H1 (cell line): ENCODE measurements at regions not wholly inside any gene's neighbourhood (a gene's known extent, or its start where the extent isn't known, plus 50 kb on each side); places are given as distances from the start of the nearest gene placed in this dataset.

Source experiments
- BCL11A ChIP-seq, 2 experiments: IDR thresholded peaks; one replicate each; pipeline ENCODE4 v1.6.1; 2011; ENCODE audit warnings: low read depth in 2 of 2, low read length in 2 of 2, mild to moderate bottlenecking in 2 of 2
- EP300 ChIP-seq, 2 experiments: IDR thresholded peaks; 1 replicate in 1 of 2; 2 replicates in 1 of 2; pipeline ENCODE4 v1.6.1; 2011 to 2012; ENCODE audit warnings: low read depth in 2 of 2, low read length in 2 of 2, mild to moderate bottlenecking in 2 of 2, borderline replicate concordance in 1 of 2, inconsistent platforms in 1 of 2, moderate library complexity in 1 of 2
- GABPA ChIP-seq: IDR thresholded peaks from 2 replicates; pipeline ENCODE4 v1.6.1; 2011; ENCODE audit warnings: mild to moderate bottlenecking, low read length, moderate library complexity, borderline replicate concordance; ENCODE audit not compliant: insufficient read depth
- KDM4A ChIP-seq: IDR thresholded peaks from one replicate; pipeline ENCODE4 v1.7.1; 2012; ENCODE audit warnings: low read depth, mild to moderate bottlenecking, moderate library complexity, low read length, inconsistent platforms; ENCODE audit not compliant: severe bottlenecking
- SP4 ChIP-seq: IDR thresholded peaks from 2 replicates; pipeline ENCODE4 v1.6.1; 2012; ENCODE audit warnings: low read length, inconsistent platforms
- SUZ12 ChIP-seq: fragments of 200-600 bp; sonication (generic); IDR thresholded peaks from 2 replicates; pipeline ENCODE4 v1.6.1; 2012; ENCODE audit warnings: mild to moderate bottlenecking, inconsistent platforms, low read length, moderate library complexity, mixed read lengths
- TF ChIP-seq, protein P1 (sequence below): fragments of 300-600 bp; sonication (generic); IDR thresholded peaks from 2 replicates; pipeline ENCODE4 v1.7.1; 2012; ENCODE audit warnings: low read length, moderate library complexity, mild to moderate bottlenecking, inconsistent platforms; ENCODE audit not compliant: insufficient replicate concordance
- TF ChIP-seq, protein P2 (sequence below): IDR thresholded peaks from 2 replicates; pipeline ENCODE4 v1.6.1; 2011; ENCODE audit warnings: low read length, improper control_type of control experiment

DNA sequence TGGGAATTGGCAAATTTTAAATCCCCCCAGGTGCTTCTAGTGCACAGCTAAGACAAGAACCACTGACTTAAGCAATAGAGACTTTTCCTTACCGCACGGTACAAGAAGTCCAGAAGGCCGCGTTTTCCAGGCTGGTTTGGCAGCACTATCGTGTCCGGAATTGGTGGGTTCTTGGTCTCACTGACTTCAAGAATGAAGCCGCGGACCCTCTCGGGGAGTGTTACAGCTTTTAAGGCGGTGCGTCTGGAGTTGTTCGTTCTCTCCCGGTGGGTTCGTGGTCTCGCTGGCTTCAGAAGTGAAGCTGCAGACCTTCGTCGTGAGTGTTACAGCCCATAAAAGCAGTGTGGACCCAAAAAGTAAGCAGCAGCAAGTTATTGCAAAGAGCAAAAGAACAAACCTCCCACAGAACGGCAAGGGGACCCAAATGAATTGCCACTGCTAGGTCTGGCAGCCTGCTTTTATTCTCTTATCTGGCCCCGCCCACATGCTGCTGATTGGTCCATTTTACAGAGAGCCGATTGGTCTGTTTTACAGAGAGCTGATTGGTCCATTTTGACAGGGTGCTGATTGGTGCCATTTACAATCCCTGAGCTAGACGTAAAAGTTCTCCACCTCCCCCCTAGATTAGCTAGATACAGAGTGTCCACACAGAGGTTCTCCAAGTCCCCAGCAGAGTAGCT lies 264.5 kb downstream of the PREX1 start (continued):
- TF ChIP-seq, protein P1, sequence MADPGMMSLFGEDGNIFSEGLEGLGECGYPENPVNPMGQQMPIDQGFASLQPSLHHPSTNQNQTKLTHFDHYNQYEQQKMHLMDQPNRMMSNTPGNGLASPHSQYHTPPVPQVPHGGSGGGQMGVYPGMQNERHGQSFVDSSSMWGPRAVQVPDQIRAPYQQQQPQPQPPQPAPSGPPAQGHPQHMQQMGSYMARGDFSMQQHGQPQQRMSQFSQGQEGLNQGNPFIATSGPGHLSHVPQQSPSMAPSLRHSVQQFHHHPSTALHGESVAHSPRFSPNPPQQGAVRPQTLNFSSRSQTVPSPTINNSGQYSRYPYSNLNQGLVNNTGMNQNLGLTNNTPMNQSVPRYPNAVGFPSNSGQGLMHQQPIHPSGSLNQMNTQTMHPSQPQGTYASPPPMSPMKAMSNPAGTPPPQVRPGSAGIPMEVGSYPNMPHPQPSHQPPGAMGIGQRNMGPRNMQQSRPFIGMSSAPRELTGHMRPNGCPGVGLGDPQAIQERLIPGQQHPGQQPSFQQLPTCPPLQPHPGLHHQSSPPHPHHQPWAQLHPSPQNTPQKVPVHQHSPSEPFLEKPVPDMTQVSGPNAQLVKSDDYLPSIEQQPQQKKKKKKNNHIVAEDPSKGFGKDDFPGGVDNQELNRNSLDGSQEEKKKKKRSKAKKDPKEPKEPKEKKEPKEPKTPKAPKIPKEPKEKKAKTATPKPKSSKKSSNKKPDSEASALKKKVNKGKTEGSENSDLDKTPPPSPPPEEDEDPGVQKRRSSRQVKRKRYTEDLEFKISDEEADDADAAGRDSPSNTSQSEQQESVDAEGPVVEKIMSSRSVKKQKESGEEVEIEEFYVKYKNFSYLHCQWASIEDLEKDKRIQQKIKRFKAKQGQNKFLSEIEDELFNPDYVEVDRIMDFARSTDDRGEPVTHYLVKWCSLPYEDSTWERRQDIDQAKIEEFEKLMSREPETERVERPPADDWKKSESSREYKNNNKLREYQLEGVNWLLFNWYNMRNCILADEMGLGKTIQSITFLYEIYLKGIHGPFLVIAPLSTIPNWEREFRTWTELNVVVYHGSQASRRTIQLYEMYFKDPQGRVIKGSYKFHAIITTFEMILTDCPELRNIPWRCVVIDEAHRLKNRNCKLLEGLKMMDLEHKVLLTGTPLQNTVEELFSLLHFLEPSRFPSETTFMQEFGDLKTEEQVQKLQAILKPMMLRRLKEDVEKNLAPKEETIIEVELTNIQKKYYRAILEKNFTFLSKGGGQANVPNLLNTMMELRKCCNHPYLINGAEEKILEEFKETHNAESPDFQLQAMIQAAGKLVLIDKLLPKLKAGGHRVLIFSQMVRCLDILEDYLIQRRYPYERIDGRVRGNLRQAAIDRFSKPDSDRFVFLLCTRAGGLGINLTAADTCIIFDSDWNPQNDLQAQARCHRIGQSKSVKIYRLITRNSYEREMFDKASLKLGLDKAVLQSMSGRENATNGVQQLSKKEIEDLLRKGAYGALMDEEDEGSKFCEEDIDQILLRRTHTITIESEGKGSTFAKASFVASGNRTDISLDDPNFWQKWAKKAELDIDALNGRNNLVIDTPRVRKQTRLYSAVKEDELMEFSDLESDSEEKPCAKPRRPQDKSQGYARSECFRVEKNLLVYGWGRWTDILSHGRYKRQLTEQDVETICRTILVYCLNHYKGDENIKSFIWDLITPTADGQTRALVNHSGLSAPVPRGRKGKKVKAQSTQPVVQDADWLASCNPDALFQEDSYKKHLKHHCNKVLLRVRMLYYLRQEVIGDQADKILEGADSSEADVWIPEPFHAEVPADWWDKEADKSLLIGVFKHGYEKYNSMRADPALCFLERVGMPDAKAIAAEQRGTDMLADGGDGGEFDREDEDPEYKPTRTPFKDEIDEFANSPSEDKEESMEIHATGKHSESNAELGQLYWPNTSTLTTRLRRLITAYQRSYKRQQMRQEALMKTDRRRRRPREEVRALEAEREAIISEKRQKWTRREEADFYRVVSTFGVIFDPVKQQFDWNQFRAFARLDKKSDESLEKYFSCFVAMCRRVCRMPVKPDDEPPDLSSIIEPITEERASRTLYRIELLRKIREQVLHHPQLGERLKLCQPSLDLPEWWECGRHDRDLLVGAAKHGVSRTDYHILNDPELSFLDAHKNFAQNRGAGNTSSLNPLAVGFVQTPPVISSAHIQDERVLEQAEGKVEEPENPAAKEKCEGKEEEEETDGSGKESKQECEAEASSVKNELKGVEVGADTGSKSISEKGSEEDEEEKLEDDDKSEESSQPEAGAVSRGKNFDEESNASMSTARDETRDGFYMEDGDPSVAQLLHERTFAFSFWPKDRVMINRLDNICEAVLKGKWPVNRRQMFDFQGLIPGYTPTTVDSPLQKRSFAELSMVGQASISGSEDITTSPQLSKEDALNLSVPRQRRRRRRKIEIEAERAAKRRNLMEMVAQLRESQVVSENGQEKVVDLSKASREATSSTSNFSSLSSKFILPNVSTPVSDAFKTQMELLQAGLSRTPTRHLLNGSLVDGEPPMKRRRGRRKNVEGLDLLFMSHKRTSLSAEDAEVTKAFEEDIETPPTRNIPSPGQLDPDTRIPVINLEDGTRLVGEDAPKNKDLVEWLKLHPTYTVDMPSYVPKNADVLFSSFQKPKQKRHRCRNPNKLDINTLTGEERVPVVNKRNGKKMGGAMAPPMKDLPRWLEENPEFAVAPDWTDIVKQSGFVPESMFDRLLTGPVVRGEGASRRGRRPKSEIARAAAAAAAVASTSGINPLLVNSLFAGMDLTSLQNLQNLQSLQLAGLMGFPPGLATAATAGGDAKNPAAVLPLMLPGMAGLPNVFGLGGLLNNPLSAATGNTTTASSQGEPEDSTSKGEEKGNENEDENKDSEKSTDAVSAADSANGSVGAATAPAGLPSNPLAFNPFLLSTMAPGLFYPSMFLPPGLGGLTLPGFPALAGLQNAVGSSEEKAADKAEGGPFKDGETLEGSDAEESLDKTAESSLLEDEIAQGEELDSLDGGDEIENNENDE, result no peak
- TF ChIP-seq EP300 (IDR thresholded peaks at IDR 0.05; ENCODE audit: borderline replicate concordance in 1 of 2, low read depth in 2 of 2, low read length in 2 of 2) (no peak), BCL11A (IDR thresholded peaks at IDR 0.05; ENCODE audit: low read depth in 2 of 2, low read length in 2 of 2) (no peak), SUZ12 (no peak), SP4 (no peak), KDM4A (no peak), GABPA (no peak)
- TF ChIP-seq, protein P2, sequence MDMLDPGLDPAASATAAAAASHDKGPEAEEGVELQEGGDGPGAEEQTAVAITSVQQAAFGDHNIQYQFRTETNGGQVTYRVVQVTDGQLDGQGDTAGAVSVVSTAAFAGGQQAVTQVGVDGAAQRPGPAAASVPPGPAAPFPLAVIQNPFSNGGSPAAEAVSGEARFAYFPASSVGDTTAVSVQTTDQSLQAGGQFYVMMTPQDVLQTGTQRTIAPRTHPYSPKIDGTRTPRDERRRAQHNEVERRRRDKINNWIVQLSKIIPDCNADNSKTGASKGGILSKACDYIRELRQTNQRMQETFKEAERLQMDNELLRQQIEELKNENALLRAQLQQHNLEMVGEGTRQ, result no peak
